ENCODE measurements at regions not wholly inside any gene's neighbourhood (a gene's known extent, or its start where the extent isn't known, plus 50 kb on each side); places are given as distances from the start of the nearest gene placed in this dataset.

DNA sequence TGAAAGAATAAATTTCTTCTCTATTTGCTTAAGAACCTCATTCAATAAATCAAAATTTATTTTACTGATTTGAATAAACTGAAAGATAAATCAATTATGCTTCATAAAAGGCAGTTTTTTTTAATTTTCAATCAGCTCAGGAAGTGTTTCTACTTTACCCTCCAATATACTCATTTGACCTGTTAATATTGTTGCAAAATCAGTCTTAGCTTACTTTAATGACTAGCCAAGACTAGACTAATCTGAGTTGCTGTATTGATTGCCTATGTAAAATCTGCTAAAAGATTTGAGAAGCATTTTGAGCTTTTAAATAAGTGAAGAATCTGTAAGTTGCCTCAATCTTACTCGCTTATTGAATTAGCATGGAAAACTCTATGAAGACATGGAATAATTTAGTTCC lies 179.1 kb upstream of the LYPLAL1 start:
- no TSS peak for BruUV-seq (replicated peaks)
- Histone ChIP-seq H3K27me3 (ENCODE audit: control insufficient read depth in 1 of 2, insufficient read depth in 2 of 2, low read length in 2 of 2) (no peaks in the 10 kb centered on the region), H3K4me2 (ENCODE audit: low read depth, low read length) (no peak overlapping the region), H3K79me2 (ENCODE audit: insufficient read depth, low read length) (no peaks in the 10 kb centered on the region), H3K9me3 (ENCODE audit: low read length) (no peaks in the 10 kb centered on the region), H3K9ac (ENCODE audit: insufficient read depth, low read depth, low read length) (no peak overlapping the region), H3K27ac (ENCODE audit: extremely low read length, insufficient read depth, low read length) (no peak overlapping the region), H3K4me3 (replicated peaks in 1 of 3; ENCODE audit: insufficient read depth in 1 of 3, low read depth in 2 of 3, low read length in 3 of 3) (no peak overlapping the region), H3K4me1 (ENCODE audit: insufficient read depth, low read length) (no peaks in the 10 kb centered on the region), H2AFZ (ENCODE audit: low read length) (no peak overlapping the region), H3K36me3 (replicated peaks in 1 of 2; ENCODE audit: control insufficient read depth in 1 of 2, insufficient read depth in 2 of 2, low read length in 2 of 2) (no peaks in the 10 kb centered on the region), H4K20me1 (ENCODE audit: insufficient read depth, low read length) (no peaks in the 10 kb centered on the region)
- intact Hi-C loops (cut with micrococcal nuclease; ENCODE audit: unreplicated experiment) (loop anchor here (10.0 kb wide), 1 partner anchor 320 kb away; no protein-coding TSS in a partner anchor), in situ Hi-C loops (cut with HindIII; ENCODE audit: extremely low pct_ligation_motif_present, low pct_unique_long_range_greater_than_20kb) (loop anchor here (25.0 kb wide), 1 partner anchor 657 kb away; the partner anchor contains the start of gene TGFB2)
- ChIA-PET POLR2A (no interaction called here), CTCF (ENCODE audit: low intra/inter-chr PET ratio, low total read pairs) (no interaction called here)
- TF ChIP-seq SALL1 (CRISPR knock-in tag; IDR thresholded peaks at IDR 0.05): no peak
- no peak for TF ChIP-seq SAFB2 (CRISPR knock-in tag; IDR thresholded peaks at IDR 0.05; ENCODE audit: borderline replicate concordance, low read depth)
- TF ChIP-seq, protein P1, sequence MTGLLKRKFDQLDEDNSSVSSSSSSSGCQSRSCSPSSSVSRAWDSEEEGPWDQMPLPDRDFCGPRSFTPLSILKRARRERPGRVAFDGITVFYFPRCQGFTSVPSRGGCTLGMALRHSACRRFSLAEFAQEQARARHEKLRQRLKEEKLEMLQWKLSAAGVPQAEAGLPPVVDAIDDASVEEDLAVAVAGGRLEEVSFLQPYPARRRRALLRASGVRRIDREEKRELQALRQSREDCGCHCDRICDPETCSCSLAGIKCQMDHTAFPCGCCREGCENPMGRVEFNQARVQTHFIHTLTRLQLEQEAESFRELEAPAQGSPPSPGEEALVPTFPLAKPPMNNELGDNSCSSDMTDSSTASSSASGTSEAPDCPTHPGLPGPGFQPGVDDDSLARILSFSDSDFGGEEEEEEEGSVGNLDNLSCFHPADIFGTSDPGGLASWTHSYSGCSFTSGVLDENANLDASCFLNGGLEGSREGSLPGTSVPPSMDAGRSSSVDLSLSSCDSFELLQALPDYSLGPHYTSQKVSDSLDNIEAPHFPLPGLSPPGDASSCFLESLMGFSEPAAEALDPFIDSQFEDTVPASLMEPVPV (CRISPR knock-in tag; IDR thresholded peaks at IDR 0.05): no peak
- no peak for TF ChIP-seq ONECUT2 (CRISPR knock-in tag; IDR thresholded peaks at IDR 0.05)
- no peak for TF ChIP-seq ZBTB38 (CRISPR knock-in tag; IDR thresholded peaks at IDR 0.05)
- TF ChIP-seq KLF9 (CRISPR knock-in tag; IDR thresholded peaks at IDR 0.05; ENCODE audit: low read depth): no peak
- TF ChIP-seq NFATC3 (CRISPR knock-in tag; IDR thresholded peaks at IDR 0.05): no peak
- no peak for TF ChIP-seq MAZ (IDR thresholded peaks at IDR 0.05; ENCODE audit: borderline replicate concordance, low read depth, low read length)
- no peak for TF ChIP-seq MAZ (CRISPR knock-in tag; IDR thresholded peaks at IDR 0.05; ENCODE audit: low read depth)
- TF ChIP-seq, protein P2, sequence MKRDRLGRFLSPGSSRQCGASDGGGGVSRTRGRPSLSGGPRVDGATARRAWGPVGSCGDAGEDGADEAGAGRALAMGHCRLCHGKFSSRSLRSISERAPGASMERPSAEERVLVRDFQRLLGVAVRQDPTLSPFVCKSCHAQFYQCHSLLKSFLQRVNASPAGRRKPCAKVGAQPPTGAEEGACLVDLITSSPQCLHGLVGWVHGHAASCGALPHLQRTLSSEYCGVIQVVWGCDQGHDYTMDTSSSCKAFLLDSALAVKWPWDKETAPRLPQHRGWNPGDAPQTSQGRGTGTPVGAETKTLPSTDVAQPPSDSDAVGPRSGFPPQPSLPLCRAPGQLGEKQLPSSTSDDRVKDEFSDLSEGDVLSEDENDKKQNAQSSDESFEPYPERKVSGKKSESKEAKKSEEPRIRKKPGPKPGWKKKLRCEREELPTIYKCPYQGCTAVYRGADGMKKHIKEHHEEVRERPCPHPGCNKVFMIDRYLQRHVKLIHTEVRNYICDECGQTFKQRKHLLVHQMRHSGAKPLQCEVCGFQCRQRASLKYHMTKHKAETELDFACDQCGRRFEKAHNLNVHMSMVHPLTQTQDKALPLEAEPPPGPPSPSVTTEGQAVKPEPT (CRISPR knock-in tag; IDR thresholded peaks at IDR 0.05; ENCODE audit: low read depth): no peak
- no peak for TF ChIP-seq ETV5 (CRISPR knock-in tag; IDR thresholded peaks at IDR 0.05; ENCODE audit: borderline replicate concordance)
- TF ChIP-seq SRSF4 (IDR thresholded peaks at IDR 0.05; ENCODE audit: low read depth, low read length, poor library complexity, severe bottlenecking): no peak
- ATAC-seq (no peak), DNase-seq (ENCODE audit: low spot score) (no peak), FAIRE-seq (no peak)
- WGBS (ENCODE audit: low lambda C conversion rate): 0% methylated on average over 1 of the region's 1 CpG

Data from HepG2 (cell line).